ENCODE measurements at regions not wholly inside any gene's neighbourhood (a gene's known extent, or its start where the extent isn't known, plus 50 kb on each side); places are given as distances from the start of the nearest gene placed in this dataset.

DNA sequence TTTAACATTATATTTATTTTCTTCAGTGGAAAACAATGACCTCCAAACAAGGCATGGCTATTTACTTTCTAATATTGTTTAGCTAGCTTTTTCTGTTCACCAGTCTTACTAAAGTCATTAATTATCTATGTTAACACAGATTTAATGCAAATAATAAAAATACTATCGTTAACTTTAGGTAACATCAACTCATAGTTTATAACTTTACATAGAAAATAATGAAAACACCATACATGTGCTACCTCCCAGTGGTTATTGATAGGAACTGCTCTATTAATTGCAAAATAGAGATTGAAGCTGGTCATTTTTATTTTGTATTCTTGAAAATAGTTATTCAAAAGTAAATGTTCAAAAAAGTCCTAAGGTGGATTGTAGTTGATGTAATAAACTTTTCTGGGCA, 78.3 kb upstream of the HCN1 start:
- Mint-ChIP-seq H3K36me3 (ENCODE audit: low read depth, unreplicated experiment) (no peaks in the 10 kb centered on the region), H3K4me1 (ENCODE audit: low read depth, unreplicated experiment) (no peaks in the 10 kb centered on the region), H3K9me3 (ENCODE audit: unreplicated experiment) (no peaks in the 10 kb centered on the region), H3K27me3 (ENCODE audit: low read depth, unreplicated experiment) (no peaks in the 10 kb centered on the region), H3K27ac (ENCODE audit: unreplicated experiment) (no peak overlapping the region), H3K4me3 (ENCODE audit: unreplicated experiment) (no peak overlapping the region)
- H3K4me1 ChIP-seq (ENCODE audit: insufficient read depth, low read length): no peaks in the 10 kb centered on the region
- no peak for DNase-seq (ENCODE audit: low read depth)
- no peaks in the 10 kb centered on the region for H4K20me1 ChIP-seq (ENCODE audit: insufficient read depth, low read length)
- FAIRE-seq: no peak
- no peak overlapping the region for H3K27ac ChIP-seq (ENCODE audit: low read depth, low read length)
- H3K27me3 ChIP-seq (ENCODE audit: insufficient read depth, low read length): no peaks in the 10 kb centered on the region
- no peak overlapping the region for H3K4me2 ChIP-seq (ENCODE audit: low read length)
- H3K79me2 ChIP-seq (ENCODE audit: insufficient read depth, low read length): no peaks in the 10 kb centered on the region
- H3K9me3 ChIP-seq (ENCODE audit: insufficient read depth, low read depth, low read length): no peaks in the 10 kb centered on the region
- no peak for TF ChIP-seq EZH2 (IDR thresholded peaks at IDR 0.05; ENCODE audit: insufficient read depth, low read length)
- TF ChIP-seq, protein P1, sequence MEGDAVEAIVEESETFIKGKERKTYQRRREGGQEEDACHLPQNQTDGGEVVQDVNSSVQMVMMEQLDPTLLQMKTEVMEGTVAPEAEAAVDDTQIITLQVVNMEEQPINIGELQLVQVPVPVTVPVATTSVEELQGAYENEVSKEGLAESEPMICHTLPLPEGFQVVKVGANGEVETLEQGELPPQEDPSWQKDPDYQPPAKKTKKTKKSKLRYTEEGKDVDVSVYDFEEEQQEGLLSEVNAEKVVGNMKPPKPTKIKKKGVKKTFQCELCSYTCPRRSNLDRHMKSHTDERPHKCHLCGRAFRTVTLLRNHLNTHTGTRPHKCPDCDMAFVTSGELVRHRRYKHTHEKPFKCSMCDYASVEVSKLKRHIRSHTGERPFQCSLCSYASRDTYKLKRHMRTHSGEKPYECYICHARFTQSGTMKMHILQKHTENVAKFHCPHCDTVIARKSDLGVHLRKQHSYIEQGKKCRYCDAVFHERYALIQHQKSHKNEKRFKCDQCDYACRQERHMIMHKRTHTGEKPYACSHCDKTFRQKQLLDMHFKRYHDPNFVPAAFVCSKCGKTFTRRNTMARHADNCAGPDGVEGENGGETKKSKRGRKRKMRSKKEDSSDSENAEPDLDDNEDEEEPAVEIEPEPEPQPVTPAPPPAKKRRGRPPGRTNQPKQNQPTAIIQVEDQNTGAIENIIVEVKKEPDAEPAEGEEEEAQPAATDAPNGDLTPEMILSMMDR (IDR thresholded peaks at IDR 0.05; ENCODE audit: insufficient read depth, low read depth, low read length): no peak
- no peak overlapping the region for H2AFZ ChIP-seq (ENCODE audit: low read depth, low read length)
- no peak overlapping the region for H3K4me3 ChIP-seq (ENCODE audit: insufficient read depth, low read depth, low read length)
- H3K36me3 ChIP-seq (ENCODE audit: insufficient read depth, low read length): no peaks in the 10 kb centered on the region
- no peak overlapping the region for H3K9ac ChIP-seq (ENCODE audit: low read length)

- H3K36me3 ChIP-seq (ENCODE audit: insufficient read depth, low read length): no peaks in the 10 kb centered on the region
- no peak overlapping the region for H2AFZ ChIP-seq (ENCODE audit: low read depth, low read length)
- no peak overlapping the region for H3K9ac ChIP-seq (ENCODE audit: low read length)
- H3K4me1 Mint-ChIP-seq (ENCODE audit: low read depth, unreplicated experiment): no peaks in the 10 kb centered on the region
- no peak overlapping the region for H3K27ac ChIP-seq (ENCODE audit: low read depth, low read length)
- H3K9me3 Mint-ChIP-seq (ENCODE audit: unreplicated experiment): no peaks in the 10 kb centered on the region
- H3K27ac Mint-ChIP-seq (ENCODE audit: unreplicated experiment): no peak overlapping the region
- no peaks in the 10 kb centered on the region for H3K27me3 ChIP-seq (ENCODE audit: insufficient read depth, low read length)
- H3K79me2 ChIP-seq (ENCODE audit: insufficient read depth, low read length): no peaks in the 10 kb centered on the region
- no peaks in the 10 kb centered on the region for H4K20me1 ChIP-seq (ENCODE audit: insufficient read depth, low read length)
- H3K36me3 Mint-ChIP-seq (ENCODE audit: low read depth, unreplicated experiment): no peaks in the 10 kb centered on the region
- FAIRE-seq: no peak
- TF ChIP-seq, protein P1 (IDR thresholded peaks at IDR 0.05; ENCODE audit: insufficient read depth, low read depth, low read length): no peak
- no peak for TF ChIP-seq EZH2 (IDR thresholded peaks at IDR 0.05; ENCODE audit: insufficient read depth, low read length)
- H3K9me3 ChIP-seq (ENCODE audit: insufficient read depth, low read depth, low read length): no peaks in the 10 kb centered on the region
- no peak overlapping the region for H3K4me2 ChIP-seq (ENCODE audit: low read length)
- no peak overlapping the region for H3K4me3 ChIP-seq (ENCODE audit: insufficient read depth, low read depth, low read length)
- no peaks in the 10 kb centered on the region for H3K4me1 ChIP-seq (ENCODE audit: insufficient read depth, low read length)
- H3K4me3 Mint-ChIP-seq (ENCODE audit: unreplicated experiment): no peak overlapping the region
- DNase-seq (ENCODE audit: low read depth): no peak
- H3K27me3 Mint-ChIP-seq (ENCODE audit: low read depth, unreplicated experiment): no peaks in the 10 kb centered on the region
Measured at GRCh38 chr5:45772402-45772801, 76.2 kb upstream of the HCN1 start.

- H3K4me3 ChIP-seq (ENCODE audit: insufficient read depth, low read depth, low read length): no peak overlapping the region
- H3K9me3 ChIP-seq (ENCODE audit: insufficient read depth, low read depth, low read length): peaks cover 6% of the 10 kb centered on the region
- H3K27ac Mint-ChIP-seq (ENCODE audit: unreplicated experiment): no peak overlapping the region
- no peaks in the 10 kb centered on the region for H3K4me1 Mint-ChIP-seq (ENCODE audit: low read depth, unreplicated experiment)
- peaks cover 4% of the 10 kb centered on the region for H3K9me3 Mint-ChIP-seq (ENCODE audit: unreplicated experiment)
- H3K4me1 ChIP-seq (ENCODE audit: insufficient read depth, low read length): no peaks in the 10 kb centered on the region
- no peak overlapping the region for H3K4me3 Mint-ChIP-seq (ENCODE audit: unreplicated experiment)
- H3K9ac ChIP-seq (ENCODE audit: low read length): no peak overlapping the region
- H3K36me3 Mint-ChIP-seq (ENCODE audit: low read depth, unreplicated experiment): no peaks in the 10 kb centered on the region
- TF ChIP-seq, protein P1 (IDR thresholded peaks at IDR 0.05; ENCODE audit: insufficient read depth, low read depth, low read length): no peak
- TF ChIP-seq EZH2 (IDR thresholded peaks at IDR 0.05; ENCODE audit: insufficient read depth, low read length): no peak
- no peaks in the 10 kb centered on the region for H3K79me2 ChIP-seq (ENCODE audit: insufficient read depth, low read length)
- H3K27ac ChIP-seq (ENCODE audit: low read depth, low read length): no peak overlapping the region
- H4K20me1 ChIP-seq (ENCODE audit: insufficient read depth, low read length): no peaks in the 10 kb centered on the region
- H2AFZ ChIP-seq (ENCODE audit: low read depth, low read length): no peak overlapping the region
- no peaks in the 10 kb centered on the region for H3K36me3 ChIP-seq (ENCODE audit: insufficient read depth, low read length)
- H3K27me3 Mint-ChIP-seq (ENCODE audit: low read depth, unreplicated experiment): no peaks in the 10 kb centered on the region
- DNase-seq (ENCODE audit: low read depth) (no peak), FAIRE-seq (no peak)
- H3K4me2 ChIP-seq (ENCODE audit: low read length): no peak overlapping the region
- H3K27me3 ChIP-seq (ENCODE audit: insufficient read depth, low read length): no peaks in the 10 kb centered on the region
Measured at GRCh38 chr5:45765561-45765960, 69.4 kb upstream of the HCN1 start.

All from astrocyte (in vitro differentiated cells and primary cell).